NCI-H345 (cell line): ENCODE measurements at regions not wholly inside any gene's neighbourhood (a gene's known extent, or its start where the extent isn't known, plus 50 kb on each side); places are given as distances from the start of the nearest gene placed in this dataset.
A peak's percentile ranks its signal among the peaks of the same experiment; 100 is the strongest.
"Not testable (repeated sequence)": the region's sequence is repeated elsewhere in the genome, so short reads cannot be mapped to it uniquely, and the experiment has no call there.

Source experiments
- DNase-seq: peaks from one replicate; lab custom pipeline; 2025; lab: John Stamatoyannopoulos, UW

DNA sequence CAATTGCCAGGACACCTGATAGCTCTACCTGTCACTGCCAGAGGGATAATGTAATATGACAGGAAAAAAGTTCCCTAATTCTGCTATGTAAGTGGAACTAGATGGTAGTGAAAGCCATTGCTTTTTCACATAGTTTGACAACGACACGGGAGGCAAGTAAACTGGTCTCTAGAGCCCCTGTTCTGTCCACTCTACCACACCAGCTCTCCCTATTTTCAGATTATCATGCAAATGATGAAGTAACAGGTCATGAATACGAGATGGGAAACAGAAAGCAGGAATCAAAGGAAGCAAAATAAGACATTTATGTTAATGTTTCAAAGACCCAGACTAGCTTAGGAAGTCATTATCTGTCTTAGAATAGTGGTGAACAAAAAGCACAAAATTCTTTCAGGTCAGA is 56.2 kb downstream of the TAF11L14 start:
- no peak for DNase-seq

DNA sequence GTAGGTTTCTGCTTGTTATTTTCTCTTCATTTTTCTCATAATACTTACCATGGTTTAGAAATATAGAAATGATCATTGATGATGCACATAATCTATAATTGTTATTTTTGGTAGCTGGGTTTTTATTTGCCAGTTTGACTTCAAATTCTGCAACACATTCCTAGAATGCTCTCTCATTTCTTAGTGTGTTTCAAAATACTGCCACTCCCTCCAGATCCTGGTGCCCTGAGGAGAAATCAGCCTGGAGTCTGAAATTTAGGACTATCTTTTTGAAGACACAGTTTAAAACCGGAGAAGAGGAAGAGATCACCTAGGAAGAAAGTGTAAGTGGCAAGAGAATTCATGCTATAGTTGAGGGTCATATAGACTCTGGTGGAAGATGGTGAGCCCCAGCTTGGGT is 57.5 kb downstream of the TAF11L14 start:
- DNase-seq: no peak

- no peak for DNase-seq
These were observed 60.1 kb downstream of the TAF11L14 start for GRCh38 chr5:17694371-17694770.

DNA sequence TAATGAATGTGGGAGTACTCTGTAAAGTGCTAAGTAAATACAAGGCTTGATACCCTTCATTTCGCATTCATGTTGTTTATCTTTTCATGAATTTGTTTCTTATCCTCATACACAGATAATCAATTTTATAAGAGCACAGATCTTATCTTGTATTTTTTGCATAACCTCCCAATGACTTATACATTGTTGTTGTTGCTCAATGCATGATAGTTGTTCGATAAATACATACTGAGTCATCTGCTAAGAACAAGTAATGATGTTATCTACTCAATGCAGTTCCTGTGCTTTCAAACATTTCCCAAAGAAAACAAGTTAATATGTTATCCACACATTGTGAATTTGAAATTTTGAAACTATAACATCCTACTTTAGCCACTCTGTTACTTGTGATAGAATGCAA is 60.7 kb downstream of the TAF11L14 start:
- DNase-seq: no peak

GRCh38 chr5:17696627-17697026 is 62.4 kb downstream of the TAF11L14 start:
- no peak for DNase-seq

DNA sequence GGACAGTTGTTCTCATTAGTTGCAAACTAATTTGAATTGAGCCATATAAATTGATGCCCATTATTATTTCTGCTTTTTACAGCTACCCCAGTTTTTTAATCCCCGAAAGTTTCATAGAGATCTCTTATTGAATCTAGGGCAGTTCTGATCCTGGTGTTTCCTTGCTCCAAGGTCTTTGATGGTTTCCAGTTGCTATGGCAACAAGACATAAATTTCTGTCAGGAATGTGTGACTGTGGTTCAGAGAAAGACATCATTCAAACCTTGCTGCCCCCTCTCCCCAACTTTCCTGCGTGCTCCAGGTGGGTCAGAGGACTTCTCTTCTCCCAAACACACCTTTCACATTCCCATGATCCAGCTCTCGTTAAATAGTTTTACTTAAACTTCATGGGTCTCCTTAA is 63.4 kb downstream of the TAF11L14 start:
- no peak for DNase-seq

GRCh38 chr5:17709011-17709710 is 74.9 kb downstream of the TAF11L14 start:
- no peak for DNase-seq

GRCh38 chr5:17713301-17713700 is 79.0 kb downstream of the TAF11L14 start:
- DNase-seq: no peak

- no peak for DNase-seq
These were observed 79.9 kb downstream of the TAF11L14 start for GRCh38 chr5:17714186-17714585.

GRCh38 chr5:17719592-17719991 is 85.3 kb downstream of the TAF11L14 start:
- no peak for DNase-seq

GRCh38 chr5:17720071-17720470 is 85.8 kb downstream of the TAF11L14 start:
- peak; percentile 78 for DNase-seq

DNA sequence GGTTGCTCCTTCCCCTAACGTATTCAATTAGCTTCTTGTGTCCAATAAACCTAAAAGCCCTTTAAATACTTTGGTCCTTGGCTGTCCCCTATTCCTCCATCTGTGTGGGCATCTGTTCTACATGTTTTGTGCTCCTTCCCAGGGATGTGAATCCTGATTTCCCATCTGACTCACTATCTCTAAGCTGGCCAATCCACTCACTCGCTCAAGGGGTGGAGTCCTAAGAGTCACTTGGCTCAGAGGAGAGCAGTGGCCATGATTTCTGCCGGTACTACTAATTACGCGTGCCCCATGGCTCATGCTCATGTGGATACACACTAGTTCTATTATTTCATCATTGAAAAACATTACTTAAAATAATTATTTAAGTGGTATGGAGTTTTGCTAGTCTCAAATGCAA is 89.6 kb downstream of the TAF11L14 start:
- DNase-seq: no peak

DNA sequence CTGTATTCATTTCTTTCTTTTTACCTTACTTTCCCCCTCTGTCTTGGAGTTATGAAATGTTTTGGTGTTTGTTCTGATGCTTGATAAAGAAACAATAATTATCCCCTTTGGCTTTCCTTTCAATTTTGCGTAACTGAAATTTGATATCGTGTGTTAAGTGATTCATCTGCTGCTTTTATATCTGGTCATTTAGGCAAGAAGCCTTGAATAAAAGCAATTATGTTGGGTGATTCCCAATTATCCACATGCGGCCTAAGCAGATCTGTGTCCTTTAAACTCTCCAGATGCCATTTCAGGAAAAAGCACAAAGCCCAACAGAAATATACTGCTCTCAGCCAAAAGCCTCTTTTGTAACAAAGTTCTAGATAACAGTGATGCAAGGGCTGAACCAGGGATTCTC is 92.8 kb downstream of the TAF11L14 start:
- DNase-seq: peak; percentile 23

- no peak for DNase-seq
These were observed 96.2 kb downstream of the TAF11L14 start for GRCh38 chr5:17730421-17730820.

GRCh38 chr5:17732351-17732923 is 98.2 kb downstream of the TAF11L14 start:
- no peak for DNase-seq

DNA sequence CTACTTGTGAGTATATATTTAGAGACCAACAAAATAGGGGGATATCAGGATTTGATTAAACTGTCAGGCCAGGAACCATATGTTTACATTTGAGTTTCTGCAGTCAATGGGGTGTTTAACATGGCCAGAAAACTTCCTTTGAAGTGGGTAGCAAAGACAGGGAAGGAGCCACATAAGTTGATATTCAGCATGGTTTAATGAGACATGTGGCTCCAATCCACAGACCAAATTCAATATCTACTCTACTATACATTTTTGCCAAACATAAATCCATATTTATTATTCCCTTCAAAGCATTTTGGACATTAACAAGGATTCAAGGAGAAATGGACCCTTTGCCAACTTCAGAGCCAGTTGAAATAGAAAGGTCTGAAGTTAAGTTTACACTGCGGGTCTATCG is 99.8 kb downstream of the TAF11L14 start:
- no peak for DNase-seq

DNA sequence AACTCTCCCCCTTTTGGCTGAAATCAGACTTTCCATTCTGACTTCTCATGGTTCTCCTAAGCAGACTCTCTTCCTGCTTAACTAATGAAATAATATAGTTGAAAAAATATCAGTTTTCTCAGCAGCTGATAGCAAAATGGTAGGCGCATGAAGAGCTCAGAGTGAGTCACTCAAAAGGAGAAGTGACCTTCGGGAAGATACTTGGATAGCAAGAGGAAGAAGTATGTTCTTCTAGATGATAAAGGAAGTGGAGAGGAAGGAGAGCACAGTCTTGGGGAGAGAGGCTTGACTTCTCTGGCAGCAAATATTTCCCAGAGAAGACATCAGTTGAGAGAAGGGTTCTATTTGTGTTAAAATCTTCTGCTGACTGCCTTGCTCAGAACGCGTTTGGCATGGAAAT is 101.5 kb downstream of the TAF11L14 start:
- DNase-seq: no peak

DNA sequence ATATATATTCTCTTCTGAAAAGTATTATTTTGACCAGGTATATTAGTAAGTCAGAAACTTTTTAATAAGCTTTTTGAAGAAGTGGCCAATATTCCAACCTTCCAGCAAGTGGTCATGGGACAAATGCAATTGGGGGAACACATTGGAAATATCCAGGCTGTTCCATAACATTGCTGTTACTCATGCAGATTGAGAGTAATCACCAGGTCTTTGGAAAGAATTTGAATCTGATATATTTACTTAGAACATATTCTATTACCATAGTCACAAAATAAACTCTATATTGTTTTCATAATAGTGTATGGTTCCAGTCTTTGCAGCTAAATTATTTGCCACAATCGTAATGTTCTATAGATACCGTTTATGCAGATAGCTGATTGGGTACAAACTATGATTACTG is 102.8 kb downstream of the TAF11L14 start:
- DNase-seq: no peak

DNA sequence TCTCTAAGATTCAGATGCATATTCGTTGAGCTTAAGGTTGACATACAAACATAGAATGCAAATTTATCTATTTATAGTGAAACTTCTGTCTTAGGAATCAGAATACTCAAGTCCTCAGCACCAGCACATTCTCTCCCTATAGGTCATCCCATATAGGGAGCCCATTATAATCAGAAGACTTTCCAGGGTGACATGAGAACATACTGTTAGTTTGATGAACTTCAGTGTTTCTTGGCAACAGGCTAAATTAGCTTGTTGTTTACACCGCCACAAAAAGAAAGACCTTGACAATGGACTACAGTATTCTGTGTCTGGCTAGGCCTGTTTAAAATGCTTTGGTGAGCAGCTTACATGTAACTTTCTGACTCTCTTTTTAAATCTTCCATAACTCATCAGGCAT is 104.2 kb downstream of the TAF11L14 start:
- no peak for DNase-seq

DNA sequence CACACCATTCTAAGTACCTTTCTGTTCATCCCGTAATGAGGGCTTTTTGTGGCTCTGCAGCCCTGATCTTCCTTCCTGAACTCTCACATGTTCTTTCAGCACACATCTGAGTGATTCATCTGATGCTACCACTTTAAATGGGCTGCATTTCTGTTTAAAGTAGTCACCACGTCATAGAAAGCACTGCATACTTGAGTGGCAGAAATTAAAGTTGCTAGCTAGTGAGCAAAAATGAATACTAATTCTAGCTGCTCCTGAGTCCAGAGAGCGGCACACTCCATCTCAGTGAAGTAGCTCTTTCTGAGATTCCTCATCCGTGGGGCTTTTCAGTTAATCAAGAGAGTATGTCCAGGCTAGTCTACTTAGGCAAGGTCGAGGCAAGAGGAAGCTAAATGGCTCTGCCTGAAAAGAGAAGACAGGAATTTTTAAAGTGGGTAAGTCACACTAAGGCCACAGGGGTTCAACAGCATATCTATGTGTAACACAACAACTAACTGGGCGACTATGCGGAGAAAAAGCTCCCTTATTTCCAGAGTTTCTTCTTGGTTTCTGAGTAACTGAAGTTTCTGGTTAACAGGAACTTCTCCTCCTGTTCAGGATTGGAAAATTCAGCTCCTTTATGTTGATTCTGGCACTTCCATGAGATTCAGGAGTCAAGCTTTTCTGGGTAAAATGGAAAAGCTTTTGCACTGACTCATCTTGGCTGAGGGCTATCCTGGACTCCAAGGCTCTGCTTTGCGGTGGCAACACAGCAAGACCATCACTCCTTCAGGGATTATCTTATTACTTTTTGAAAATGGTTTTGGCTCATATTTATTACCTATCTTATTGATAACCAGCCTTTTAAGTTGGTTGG is 109.5 kb downstream of the TAF11L14 start:
- no peak for DNase-seq

DNA sequence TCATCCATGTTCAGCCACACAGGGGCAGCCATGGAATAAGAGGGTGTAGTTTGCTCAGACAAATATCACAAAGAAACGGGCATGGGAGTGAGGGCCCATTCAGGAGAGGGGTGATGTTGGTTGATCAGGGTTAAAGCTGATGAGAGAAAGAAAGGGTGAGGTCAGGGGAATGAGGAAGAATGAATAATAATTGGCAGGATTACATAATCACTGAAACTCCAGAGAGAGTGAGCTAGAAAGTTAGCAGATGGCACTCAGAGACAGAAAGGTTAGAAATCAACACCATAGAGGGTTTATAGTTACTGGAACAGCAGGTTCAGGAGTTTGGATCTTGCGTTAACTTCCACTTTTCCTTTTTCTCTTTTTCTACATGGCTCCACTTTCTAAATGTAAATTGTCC is 113.9 kb downstream of the TAF11L14 start:
- no peak for DNase-seq

DNA sequence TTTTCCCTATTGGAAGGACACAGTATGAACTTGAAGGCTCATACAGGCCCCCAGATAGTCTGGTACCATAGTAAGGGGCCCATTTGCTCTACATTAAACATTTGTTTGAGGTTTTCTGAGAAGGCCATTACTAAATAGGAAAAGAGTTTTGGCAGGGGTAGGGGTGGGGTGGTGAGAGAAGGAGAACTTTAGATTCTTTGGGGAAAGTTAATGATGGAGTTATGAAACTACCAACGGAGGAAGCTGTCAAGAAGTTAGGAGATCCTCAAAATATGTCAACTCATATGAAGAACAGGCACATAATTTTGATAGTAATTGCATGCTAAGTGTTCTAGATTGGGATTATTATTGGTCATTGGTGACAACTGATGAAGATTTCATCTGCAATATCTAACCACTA is 114.7 kb downstream of the TAF11L14 start:
- no peak for DNase-seq

DNA sequence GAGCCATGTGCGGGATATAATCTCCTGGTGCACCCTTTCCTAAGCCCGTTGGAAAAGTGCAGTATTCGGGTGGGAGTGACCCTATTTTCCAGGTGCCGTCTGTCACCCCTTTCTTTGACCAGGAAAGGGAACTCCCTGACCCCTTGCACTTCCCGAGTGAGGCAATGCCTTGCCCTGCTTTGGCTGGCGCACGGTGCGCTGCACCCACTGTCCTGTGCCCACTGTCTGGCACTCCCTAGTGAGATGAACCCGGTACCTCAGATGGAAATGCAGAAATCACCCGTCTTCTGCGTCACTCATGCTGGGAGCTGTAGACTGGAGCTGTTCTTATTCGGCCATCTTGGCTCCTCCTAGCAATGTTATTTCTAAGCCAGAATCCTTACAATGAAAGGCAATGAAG is 121.1 kb downstream of the TAF11L14 start:
- DNase-seq: not testable (repeated sequence)
